ENCODE measurements at regions not wholly inside any gene's neighbourhood (a gene's known extent, or its start where the extent isn't known, plus 50 kb on each side); places are given as distances from the start of the nearest gene placed in this dataset.

DNA sequence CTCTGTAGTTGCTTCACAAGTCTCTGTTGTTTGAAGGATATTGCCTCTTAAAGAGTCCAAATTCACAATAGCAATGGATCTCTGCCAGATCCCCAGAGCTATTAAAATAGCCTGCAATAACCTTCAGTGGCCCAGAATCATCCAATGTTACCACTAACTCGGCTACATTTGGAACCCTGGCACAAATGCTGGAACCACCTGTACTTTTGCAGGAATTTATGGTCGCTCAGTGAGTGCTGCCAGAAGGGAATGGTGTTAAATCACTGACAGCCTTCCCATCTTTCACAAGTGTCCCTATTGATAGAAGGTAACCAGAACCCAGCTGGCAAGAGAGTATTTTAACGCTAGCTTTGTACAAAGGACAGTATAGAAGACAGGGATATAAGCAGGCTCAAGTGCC lies 298.8 kb upstream of the PLSCR5 start:
- DNase-seq (ENCODE audit: low spot score) = no peak

- DNase-seq (ENCODE audit: low spot score) = no peak
Observed at GRCh38 chr3:146899171-146899570, 294.0 kb upstream of the PLSCR5 start.

- DNase-seq (ENCODE audit: low spot score) = no peak
Observed at GRCh38 chr3:146896711-146897110, 291.6 kb upstream of the PLSCR5 start.

GRCh38 chr3:146895026-146895749 lies 290.0 kb upstream of the PLSCR5 start:
- DNase-seq (ENCODE audit: low spot score) = peak; percentile 8

GRCh38 chr3:146894406-146894805 lies 289.3 kb upstream of the PLSCR5 start:
- no peak for DNase-seq (ENCODE audit: low spot score)

- DNase-seq (ENCODE audit: low spot score) = no peak
Observed at GRCh38 chr3:146892041-146892440, 286.9 kb upstream of the PLSCR5 start.

DNA sequence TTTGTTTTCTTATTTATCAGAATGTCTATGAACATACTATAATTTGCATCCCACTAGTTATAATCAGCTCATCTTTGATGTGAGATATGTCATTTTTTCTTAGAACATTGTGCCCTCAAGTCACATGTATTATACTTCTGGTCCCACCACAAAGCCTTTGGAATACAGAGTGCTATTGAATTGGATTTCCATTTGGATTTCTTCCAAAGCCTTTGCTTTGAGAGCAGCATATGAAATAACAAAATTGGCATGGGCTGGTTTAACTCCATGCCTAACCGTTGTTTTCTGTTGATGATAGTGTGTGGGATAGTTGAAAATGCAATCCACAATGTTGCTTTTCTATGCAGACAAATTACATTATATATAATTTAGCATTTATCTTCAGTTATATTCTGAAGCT lies 284.5 kb upstream of the PLSCR5 start:
- no peak for DNase-seq (ENCODE audit: low spot score)

GRCh38 chr3:146888176-146888575 lies 283.0 kb upstream of the PLSCR5 start:
- DNase-seq (ENCODE audit: low spot score) = no peak

- no peak for DNase-seq (ENCODE audit: low spot score)
Observed at GRCh38 chr3:146884721-146885120, 279.6 kb upstream of the PLSCR5 start.

DNA sequence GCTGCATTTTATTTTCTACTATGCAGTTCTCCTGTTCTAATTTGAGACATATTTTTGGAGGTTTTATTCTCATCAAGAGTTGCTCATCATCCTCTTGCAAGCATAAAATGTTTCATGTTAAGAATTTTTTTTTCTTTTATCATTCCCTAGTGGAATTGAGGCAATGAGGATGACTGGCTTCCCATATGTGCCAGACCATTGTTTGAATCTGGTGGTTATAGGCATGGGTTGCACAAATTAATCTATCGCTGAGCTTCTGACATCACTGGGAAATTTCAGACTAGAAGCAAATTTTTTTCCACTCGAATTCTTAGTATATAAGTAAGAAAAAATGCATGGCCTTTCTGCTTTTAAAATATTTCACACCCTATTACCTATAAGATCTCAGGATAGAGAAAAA lies 279.1 kb upstream of the PLSCR5 start:
- DNase-seq (ENCODE audit: low spot score) = no peak

DNA sequence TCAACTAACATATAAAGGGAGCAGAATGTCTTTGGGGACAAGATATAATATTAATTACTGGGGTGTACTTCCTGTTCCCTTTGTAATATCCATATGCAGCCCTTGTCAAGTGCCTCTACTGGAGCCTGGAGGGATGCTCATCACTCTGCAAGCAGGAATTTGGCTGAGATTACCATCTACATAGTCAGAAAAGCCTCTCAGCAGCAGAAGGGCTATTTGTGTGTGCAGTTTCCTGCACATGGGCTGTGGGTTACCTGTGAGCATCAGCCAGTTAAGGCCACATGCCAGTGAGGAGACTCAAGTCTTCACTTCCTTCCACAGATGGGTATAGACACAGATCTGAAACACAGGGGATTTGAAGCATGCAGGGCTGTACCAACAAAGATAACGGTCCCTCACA lies 278.1 kb upstream of the PLSCR5 start:
- no peak for DNase-seq (ENCODE audit: low spot score)

DNA sequence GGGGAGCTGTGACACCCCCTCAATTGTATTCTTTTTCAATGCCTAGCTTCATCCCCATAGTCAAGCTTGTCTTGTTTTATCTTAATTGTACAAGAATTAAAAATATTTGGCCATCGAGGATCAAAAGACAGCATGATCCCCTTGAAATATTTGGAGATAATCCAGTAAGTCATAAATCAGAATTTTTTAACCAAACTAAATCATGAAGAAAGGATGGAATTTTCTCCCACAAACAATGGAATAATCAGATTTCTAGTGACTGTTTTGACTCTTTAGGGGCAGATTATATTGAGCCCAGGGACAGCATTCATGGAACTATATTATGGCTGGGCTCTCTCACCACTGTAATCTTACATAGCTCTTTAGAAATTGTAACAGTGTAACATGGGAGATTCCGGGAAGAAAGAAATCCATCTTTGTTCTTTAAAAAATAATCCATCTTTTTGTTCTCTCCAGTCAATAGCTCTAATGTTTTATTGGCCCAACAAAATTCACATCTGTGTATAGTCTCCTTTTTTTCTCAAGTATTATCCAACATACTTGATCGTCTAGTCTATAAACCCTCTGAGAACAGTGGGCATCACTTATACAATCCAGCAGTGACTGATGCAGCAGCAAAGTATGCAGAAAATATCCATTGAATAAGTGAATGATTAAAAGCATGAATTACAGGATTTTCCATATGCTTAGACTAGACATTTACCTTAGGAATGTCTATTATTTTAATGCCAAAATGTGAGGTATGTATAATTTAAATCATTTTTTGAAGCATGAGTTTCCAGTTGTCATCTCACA lies 277.0 kb upstream of the PLSCR5 start:
- DNase-seq (ENCODE audit: low spot score) = no peak

DNA sequence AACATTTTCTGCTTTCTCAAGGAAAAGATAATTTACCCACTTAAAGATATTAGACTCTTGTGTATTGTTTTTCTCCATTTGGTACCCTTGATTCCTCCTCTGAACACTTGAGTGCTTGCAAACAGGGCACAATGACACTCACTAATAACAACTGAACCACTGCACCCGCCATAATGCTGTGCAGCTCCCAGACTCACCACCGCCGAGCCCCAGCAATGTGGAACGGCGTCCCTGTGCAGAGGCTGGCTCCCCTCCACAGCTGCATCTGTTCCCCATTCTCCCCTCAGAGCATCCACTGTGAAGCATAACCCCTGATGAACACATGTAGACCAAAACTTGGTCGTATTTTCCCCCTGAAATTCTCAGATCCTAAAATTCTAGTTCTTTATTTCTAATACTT lies 276.2 kb upstream of the PLSCR5 start:
- no peak for DNase-seq (ENCODE audit: low spot score)

- no peak for DNase-seq (ENCODE audit: low spot score)
Observed at GRCh38 chr3:146873748-146874147, 268.6 kb upstream of the PLSCR5 start.

- DNase-seq (ENCODE audit: low spot score) = no peak
Observed at GRCh38 chr3:146865175-146865755, 260.1 kb upstream of the PLSCR5 start.

DNA sequence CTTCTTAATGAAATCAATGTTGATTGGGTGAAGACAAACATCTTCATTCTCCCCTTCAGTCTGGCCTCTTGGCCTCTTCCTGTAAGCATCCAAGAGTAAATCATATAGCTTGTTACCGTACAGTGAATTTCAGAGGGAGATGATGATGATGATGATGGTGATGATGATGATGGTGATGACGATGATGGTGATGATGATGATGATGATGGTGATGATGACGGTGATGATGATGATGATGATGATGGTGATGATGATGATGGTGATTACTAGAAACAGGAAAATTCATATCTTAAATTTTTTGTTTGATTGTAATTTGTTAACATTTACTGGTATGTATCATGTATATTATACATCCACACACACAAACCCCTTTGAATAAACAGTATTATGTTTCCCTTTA lies 256.1 kb upstream of the PLSCR5 start:
- DNase-seq (ENCODE audit: low spot score) = no peak

DNA sequence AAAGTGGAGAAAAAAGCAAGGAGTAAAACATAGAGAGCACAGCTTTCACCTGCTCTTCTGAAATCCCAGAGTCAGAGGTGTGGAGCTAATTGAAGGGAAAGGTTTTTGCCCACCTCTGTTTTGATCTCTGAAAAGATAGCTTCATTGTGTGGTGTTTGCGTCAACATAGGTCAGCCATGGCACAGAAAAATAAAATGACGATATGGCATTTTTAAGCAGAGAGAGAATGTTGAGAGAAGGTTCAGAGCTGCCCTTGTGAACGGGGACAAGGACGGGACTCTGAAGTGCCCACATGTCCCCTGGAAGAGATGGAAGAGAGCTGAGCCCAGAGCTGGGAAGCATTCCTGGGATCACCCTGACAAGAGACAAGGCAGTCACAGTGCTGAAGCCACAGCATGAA lies 249.4 kb upstream of the PLSCR5 start:
- DNase-seq (ENCODE audit: low spot score) = no peak

GRCh38 chr3:146851665-146852064 lies 246.5 kb upstream of the PLSCR5 start:
- no peak for DNase-seq (ENCODE audit: low spot score)

DNA sequence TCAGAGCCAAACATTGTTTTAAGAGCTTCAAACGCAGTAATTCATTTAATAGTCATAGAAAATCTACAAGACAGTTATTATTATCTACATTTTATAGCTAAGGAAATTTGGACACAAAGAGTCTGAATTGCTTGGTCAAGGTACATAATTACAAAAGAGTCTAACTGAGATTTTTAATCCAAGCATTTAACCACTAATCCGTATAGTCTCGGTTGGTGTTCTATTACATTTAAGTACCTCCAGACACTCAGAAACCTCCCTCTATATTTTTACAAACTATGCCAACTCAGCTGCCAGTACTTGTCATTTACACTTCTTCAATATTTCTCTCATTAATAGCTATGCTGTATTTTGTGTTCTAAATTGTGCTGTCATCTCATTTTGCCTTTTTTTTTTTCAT lies 240.2 kb upstream of the PLSCR5 start:
- no peak for DNase-seq (ENCODE audit: low spot score)

DNA sequence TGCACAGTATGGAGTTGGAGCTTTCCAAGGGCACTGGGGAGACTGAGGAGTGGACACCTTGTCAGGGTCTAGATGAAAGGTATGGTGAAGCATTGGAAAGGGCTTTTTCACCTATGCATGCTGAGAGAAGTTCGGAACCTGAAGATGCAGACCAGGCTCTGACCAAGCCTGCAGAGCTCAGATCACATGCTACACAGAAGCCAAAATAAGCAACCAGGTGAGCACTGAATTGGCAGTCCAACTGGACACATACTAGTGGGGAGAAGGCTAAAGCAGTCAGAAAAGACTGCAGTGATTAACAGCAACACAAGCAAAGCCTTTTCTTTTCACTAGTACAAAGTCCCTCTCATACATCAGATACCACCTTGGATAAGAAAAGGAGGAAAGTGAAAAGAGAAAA lies 238.3 kb upstream of the PLSCR5 start:
- no peak for DNase-seq (ENCODE audit: low spot score)

GRCh38 chr3:146839727-146840375 lies 234.7 kb upstream of the PLSCR5 start:
- DNase-seq (ENCODE audit: low spot score) = no peak

DNA sequence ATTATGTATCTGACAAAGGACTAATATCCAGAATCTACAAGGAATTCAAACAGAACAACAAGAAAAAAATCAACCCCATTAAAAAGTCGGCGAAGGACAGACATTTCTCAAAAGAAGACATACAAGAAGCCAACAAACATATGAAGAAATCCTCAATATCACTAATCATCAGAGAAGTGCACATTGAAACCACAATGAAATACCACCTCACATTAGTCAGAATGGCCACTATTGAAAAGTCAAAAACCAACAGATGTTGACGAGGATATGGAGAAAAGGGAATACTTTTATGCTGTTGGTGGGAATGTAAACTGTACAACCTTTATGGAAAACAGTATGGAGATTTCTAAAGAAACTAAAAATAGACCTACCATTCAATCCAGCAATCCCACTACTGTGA lies 233.1 kb upstream of the PLSCR5 start:
- DNase-seq (ENCODE audit: low spot score) = no peak

GRCh38 chr3:146834917-146835316 lies 229.8 kb upstream of the PLSCR5 start:
- no peak for DNase-seq (ENCODE audit: low spot score)

All from AG08396 (cell line).